ENCODE measurements at regions not wholly inside any gene's neighbourhood (a gene's known extent, or its start where the extent isn't known, plus 50 kb on each side); places are given as distances from the start of the nearest gene placed in this dataset.

DNA sequence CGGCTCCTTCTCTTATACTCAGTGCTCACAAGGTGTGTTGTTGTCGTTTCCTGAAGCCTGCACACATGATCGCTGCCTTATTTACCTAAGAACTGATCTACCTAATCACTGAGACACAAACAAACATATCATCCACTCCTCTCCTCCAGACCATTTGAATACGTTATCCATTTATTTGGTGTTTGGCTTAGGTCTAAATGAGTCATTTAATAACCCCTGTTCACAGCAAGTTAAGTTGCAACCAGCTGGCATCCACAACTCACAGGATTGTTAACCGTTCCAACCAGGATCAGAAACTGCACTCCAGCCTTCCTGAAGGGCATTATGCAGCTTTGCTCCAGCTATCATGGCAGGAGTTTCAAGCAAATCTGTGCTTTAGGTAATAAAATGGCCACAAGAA, 511.1 kb upstream of the MAP3K7 start:
- TF ChIP-seq POLR2A (IDR thresholded peaks at IDR 0.05) (no peak), CTCF (IDR thresholded peaks at IDR 0.05) (no peak)
